Neural progenitor cell (in vitro differentiated cells): ENCODE measurements at regions not wholly inside any gene's neighbourhood (a gene's known extent, or its start where the extent isn't known, plus 50 kb on each side); places are given as distances from the start of the nearest gene placed in this dataset.

ENCODE experiments used
- DNase-seq: peaks from one replicate; pipeline ENCODE4 v3.0.0-alpha.2; 2016; ENCODE audit warnings: low spot score
- H2AFZ ChIP-seq: fragments of 200-600 bp; sonication (generic); replicated peaks from 2 replicates; pipeline ENCODE4 v1.6.1; 2016; ENCODE audit warnings: antibody characterized with exemption
- H3F3A ChIP-seq: fragments of 200-600 bp; sonication (generic); 2 replicates; pipeline ENCODE4 v1.6.1; 2016; ENCODE audit warnings: antibody characterized with exemption, low read depth
- H3K27ac ChIP-seq: fragments of 200-600 bp; sonication (generic); 2 replicates; pipeline ENCODE4 v1.5.1; 2016; ENCODE audit warnings: mild to moderate bottlenecking
- H3K27me3 ChIP-seq: fragments of 200-600 bp; sonication (generic); 2 replicates; pipeline ENCODE4 v1.6.1; 2016; ENCODE audit warnings: mild to moderate bottlenecking, moderate library complexity
- H3K36me3 ChIP-seq: fragments of 200-600 bp; sonication (generic); 2 replicates; pipeline ENCODE4 v1.5.1; 2016
- H3K4me1 ChIP-seq: fragments of 200-600 bp; sonication (generic); 2 replicates; pipeline ENCODE4 v1.6.1; 2016; ENCODE audit warnings: mixed run types
- H3K4me2 ChIP-seq: fragments of 200-600 bp; sonication (generic); 2 replicates; pipeline ENCODE4 v1.6.1; 2016
- H3K4me3 ChIP-seq: fragments of 200-600 bp; sonication (generic); 2 replicates; pipeline ENCODE4 v1.5.1; 2016
- H3K79me2 ChIP-seq: fragments of 200-600 bp; sonication (generic); 2 replicates; pipeline ENCODE4 v1.6.1; 2016; ENCODE audit warnings: low read depth
- H3K9ac ChIP-seq: fragments of 200-600 bp; sonication (generic); 2 replicates; pipeline ENCODE4 v1.6.1; 2016
- H3K9me3 ChIP-seq: fragments of 200-600 bp; sonication (generic); 2 replicates; pipeline ENCODE4 v1.5.1; 2016; ENCODE audit warnings: low read depth
- H4K20me1 ChIP-seq: fragments of 200-600 bp; sonication (generic); 2 replicates; pipeline ENCODE4 v1.6.1; 2016; ENCODE audit warnings: low read depth
- H3K27ac Mint-ChIP-seq: 3 replicates; pipeline ENCODE4 v1.8.0; 2021; ENCODE audit warnings: mixed read lengths
- H3K27me3 Mint-ChIP-seq: 2 replicates; pipeline ENCODE4 v1.8.0; 2022; ENCODE audit warnings: low read depth, mild to moderate bottlenecking, inconsistent platforms, moderate library complexity, mixed read lengths; ENCODE audit not compliant: insufficient read depth
- H3K36me3 Mint-ChIP-seq: 3 replicates; pipeline ENCODE4 v1.8.0; 2021; ENCODE audit warnings: mixed read lengths
- H3K4me1 Mint-ChIP-seq: 3 replicates; pipeline ENCODE4 v1.8.0; 2021; ENCODE audit warnings: mixed read lengths
- H3K4me3 Mint-ChIP-seq: 3 replicates; pipeline ENCODE4 v1.8.0; 2021; ENCODE audit warnings: mild to moderate bottlenecking, moderate library complexity, mixed read lengths
- H3K9me3 Mint-ChIP-seq: 3 replicates; pipeline ENCODE4 v1.8.0; 2020; ENCODE audit warnings: mixed read lengths
- CTCF ChIP-seq: fragments of 200-600 bp; sonication (generic); IDR thresholded peaks from 2 replicates; pipeline ENCODE4 v1.5.1; 2017; ENCODE audit warnings: antibody characterized with exemption, mild to moderate bottlenecking
- EZH2 ChIP-seq: fragments of 200-600 bp; sonication (generic); IDR thresholded peaks from 2 replicates; pipeline ENCODE4 v1.6.1; 2017; ENCODE audit warnings: antibody characterized with exemption, mild to moderate bottlenecking, moderate library complexity
- EZH2phosphoT487 ChIP-seq: fragments of 200-600 bp; sonication (generic); IDR thresholded peaks from 2 replicates; pipeline ENCODE4 v1.6.1; 2017; ENCODE audit warnings: antibody characterized with exemption

DNA sequence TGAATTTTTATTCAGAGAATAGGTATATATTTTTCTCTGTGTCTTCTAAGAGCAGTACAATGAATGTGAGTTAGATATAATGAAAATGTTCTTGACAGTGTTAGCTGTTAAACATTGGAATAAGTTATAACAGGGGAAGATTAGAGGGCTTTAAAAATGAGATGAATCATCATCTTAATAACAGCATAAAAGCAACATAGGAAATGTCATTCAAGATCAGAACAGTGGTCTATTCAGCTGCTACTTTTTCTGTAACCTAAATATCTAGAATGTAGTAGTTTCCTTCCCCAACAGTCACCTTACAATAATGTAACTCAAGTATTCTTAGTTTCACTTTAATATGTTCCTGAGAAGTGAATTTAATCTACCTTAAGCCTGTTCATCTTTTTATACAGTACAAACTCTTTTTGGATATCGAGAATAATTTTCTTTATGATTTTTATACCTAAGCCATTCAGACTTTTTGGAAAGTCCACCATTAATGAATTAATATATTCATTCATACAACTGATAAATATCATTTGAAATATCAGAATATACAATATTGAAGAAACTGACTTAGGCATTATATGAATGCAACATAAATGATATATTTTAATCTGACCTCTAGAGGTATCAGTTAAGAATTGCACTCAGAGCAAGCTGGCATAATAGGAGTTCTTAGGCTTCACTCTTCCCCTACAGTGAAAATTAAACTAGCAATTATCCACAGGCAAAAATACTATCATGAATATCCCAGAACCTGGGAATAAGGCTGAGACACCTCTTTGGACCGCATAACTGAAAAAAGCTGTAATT, 66.1 kb upstream of the EDIL3 start:
- H3K27ac ChIP-seq = no peak overlapping the region
- H3K27me3 ChIP-seq = no peaks in the 10 kb centered on the region
- Mint-ChIP-seq H3K4me3 (no peak overlapping the region), H3K27ac (no peak overlapping the region), H3K9me3 (peaks cover 9% of the 10 kb centered on the region), H3K36me3 (no peaks in the 10 kb centered on the region), H3K4me1 (no peaks in the 10 kb centered on the region), H3K27me3 (no peaks in the 10 kb centered on the region)
- no peak overlapping the region for H3K4me2 ChIP-seq
- H3K4me3 ChIP-seq = no peak overlapping the region
- DNase-seq = no peak
- no peaks in the 10 kb centered on the region for H3K4me1 ChIP-seq
- no peaks in the 10 kb centered on the region for H3K9me3 ChIP-seq
- no peak overlapping the region for H2AFZ ChIP-seq
- peak; percentile 33 for TF ChIP-seq CTCF
- TF ChIP-seq EZH2 = no peak
- no peaks in the 10 kb centered on the region for H4K20me1 ChIP-seq
- H3F3A ChIP-seq = no peaks in the 10 kb centered on the region
- H3K9ac ChIP-seq = no peak overlapping the region
- no peaks in the 10 kb centered on the region for H3K79me2 ChIP-seq
- no peaks in the 10 kb centered on the region for H3K36me3 ChIP-seq

- Histone ChIP-seq H3K4me2 (no peak overlapping the region), H2AFZ (no peak overlapping the region), H3K79me2 (no peaks in the 10 kb centered on the region), H4K20me1 (no peaks in the 10 kb centered on the region), H3F3A (no peaks in the 10 kb centered on the region), H3K36me3 (no peaks in the 10 kb centered on the region), H3K9ac (no peak overlapping the region), H3K9me3 (no peaks in the 10 kb centered on the region), H3K27me3 (no peaks in the 10 kb centered on the region), H3K27ac (no peak overlapping the region), H3K4me3 (no peak overlapping the region), H3K4me1 (no peaks in the 10 kb centered on the region)
- H3K4me3 Mint-ChIP-seq = no peak overlapping the region
- H3K27me3 Mint-ChIP-seq = no peaks in the 10 kb centered on the region
- no peaks in the 10 kb centered on the region for H3K36me3 Mint-ChIP-seq
- no peaks in the 10 kb centered on the region for H3K9me3 Mint-ChIP-seq
- TF ChIP-seq EZH2phosphoT487 = no peak
- TF ChIP-seq CTCF = no peak
- H3K27ac Mint-ChIP-seq = no peak overlapping the region
- no peak for DNase-seq
- no peaks in the 10 kb centered on the region for H3K4me1 Mint-ChIP-seq
These were observed 60.5 kb upstream of the EDIL3 start for GRCh38 chr5:84445049-84445685.

DNA sequence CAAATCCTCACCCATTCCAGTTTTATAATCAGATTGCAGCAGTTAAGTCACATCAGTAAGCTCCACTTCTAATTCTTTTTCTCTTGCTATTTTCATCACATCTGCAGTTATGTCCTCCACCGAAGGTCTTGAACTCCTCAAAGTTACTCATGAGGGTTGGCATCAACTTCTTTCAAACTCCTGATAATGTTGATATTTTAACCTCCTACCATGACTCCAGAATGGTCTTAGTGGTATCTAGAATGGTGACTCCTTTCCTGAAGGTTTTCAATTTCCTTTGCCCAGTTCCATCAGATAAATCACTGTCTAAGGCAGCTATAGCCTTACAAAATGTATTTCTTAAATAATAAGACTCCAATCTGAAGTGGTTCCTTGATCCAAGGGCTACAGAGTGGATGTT, 53.8 kb upstream of the EDIL3 start:
- no peaks in the 10 kb centered on the region for H3K27me3 ChIP-seq
- H3K36me3 ChIP-seq = no peaks in the 10 kb centered on the region
- Mint-ChIP-seq H3K4me1 (no peaks in the 10 kb centered on the region), H3K27ac (no peak overlapping the region), H3K4me3 (no peak overlapping the region), H3K27me3 (no peaks in the 10 kb centered on the region), H3K9me3 (peaks cover 2% of the 10 kb centered on the region), H3K36me3 (no peaks in the 10 kb centered on the region)
- H3K27ac ChIP-seq = no peak overlapping the region
- H3K4me1 ChIP-seq = no peaks in the 10 kb centered on the region
- H2AFZ ChIP-seq = no peak overlapping the region
- H3K4me3 ChIP-seq = no peak overlapping the region
- no peak overlapping the region for H3K9ac ChIP-seq
- no peaks in the 10 kb centered on the region for H4K20me1 ChIP-seq
- no peak for TF ChIP-seq CTCF
- no peak for TF ChIP-seq EZH2
- TF ChIP-seq EZH2phosphoT487 = no peak
- H3F3A ChIP-seq = no peaks in the 10 kb centered on the region
- H3K79me2 ChIP-seq = no peaks in the 10 kb centered on the region
- H3K4me2 ChIP-seq = no peak overlapping the region
- no peak for DNase-seq
- H3K9me3 ChIP-seq = no peaks in the 10 kb centered on the region
